NCI-H82 treated with DMSO at 0.1 percent for 48 hours (cell line): ENCODE measurements at regions not wholly inside any gene's neighbourhood (a gene's known extent, or its start where the extent isn't known, plus 50 kb on each side); places are given as distances from the start of the nearest gene placed in this dataset.
A peak's percentile ranks its signal among the peaks of the same experiment; 100 is the strongest.
"Not testable (repeated sequence)": the region's sequence is repeated elsewhere in the genome, so short reads cannot be mapped to it uniquely, and the experiment has no call there.

ENCODE experiments used
- DNase-seq: peaks from one replicate; lab custom pipeline; 2025; ENCODE audit not compliant: unreplicated experiment; lab: John Stamatoyannopoulos, UW

GRCh38 chr21:34219334-34220060 is 144.3 kb upstream of the KCNE2 start:
- no peak for DNase-seq

GRCh38 chr21:34220556-34221195 is 143.1 kb upstream of the KCNE2 start:
- DNase-seq = no peak

GRCh38 chr21:34221331-34222030 is 142.3 kb upstream of the KCNE2 start:
- no peak for DNase-seq

GRCh38 chr21:34222031-34222335 is 141.8 kb upstream of the KCNE2 start:
- DNase-seq = no peak

- DNase-seq = no peak
Observed at GRCh38 chr21:34223376-34223775, 140.4 kb upstream of the KCNE2 start.

GRCh38 chr21:34227386-34227852 is 136.4 kb upstream of the KCNE2 start:
- DNase-seq = no peak

GRCh38 chr21:34228792-34229191 is 135.0 kb upstream of the KCNE2 start:
- no peak for DNase-seq

GRCh38 chr21:34229353-34229752 is 134.5 kb upstream of the KCNE2 start:
- no peak for DNase-seq

GRCh38 chr21:34233741-34234140 is 130.1 kb upstream of the KCNE2 start:
- not testable (repeated sequence) for DNase-seq

- DNase-seq = no peak
Observed at GRCh38 chr21:34235514-34235913, 128.3 kb upstream of the KCNE2 start.

GRCh38 chr21:34242973-34243372 is 120.8 kb upstream of the KCNE2 start:
- DNase-seq = no peak

- DNase-seq = peak; percentile 12
Observed at GRCh38 chr21:34243562-34243961, 120.2 kb upstream of the KCNE2 start.

GRCh38 chr21:34252751-34253150 is 111.1 kb upstream of the KCNE2 start:
- DNase-seq = no peak

GRCh38 chr21:34255073-34255472 is 108.7 kb upstream of the KCNE2 start:
- no peak for DNase-seq

- no peak for DNase-seq
Observed at GRCh38 chr21:34260277-34261008, 103.4 kb upstream of the KCNE2 start.

- no peak for DNase-seq
Observed at GRCh38 chr21:34261841-34262468, 101.9 kb upstream of the KCNE2 start.

GRCh38 chr21:34262469-34262845 is 101.3 kb upstream of the KCNE2 start:
- DNase-seq = no peak

- no peak for DNase-seq
Observed at GRCh38 chr21:34263629-34264028, 100.2 kb upstream of the KCNE2 start.

GRCh38 chr21:34266351-34266750 is 97.5 kb upstream of the KCNE2 start:
- no peak for DNase-seq

GRCh38 chr21:34268493-34268892 is 95.3 kb upstream of the KCNE2 start:
- no peak for DNase-seq

GRCh38 chr21:34270411-34270810 is 93.4 kb upstream of the KCNE2 start:
- DNase-seq = no peak
